ENCODE measurements at regions not wholly inside any gene's neighbourhood (a gene's known extent, or its start where the extent isn't known, plus 50 kb on each side); places are given as distances from the start of the nearest gene placed in this dataset.
"Not testable (repeated sequence)": the region's sequence is repeated elsewhere in the genome, so short reads cannot be mapped to it uniquely, and the experiment has no call there.

- no peak for DNase-seq (ENCODE audit: low read depth)
These were observed 562.2 kb downstream of the GALC start for GRCh38 chr14:87430810-87431209.

GRCh38 chr14:87430214-87430613 is 562.8 kb downstream of the GALC start:
- DNase-seq (ENCODE audit: low read depth): no peak

GRCh38 chr14:87419925-87420324 is 573.1 kb downstream of the GALC start:
- DNase-seq (ENCODE audit: low read depth): no peak

GRCh38 chr14:87411370-87411769 is 581.6 kb downstream of the GALC start:
- DNase-seq (ENCODE audit: low read depth): no peak

GRCh38 chr14:87409393-87409792 is 583.6 kb downstream of the GALC start:
- DNase-seq (ENCODE audit: low read depth): no peak

GRCh38 chr14:87407344-87407743 is 585.6 kb downstream of the GALC start:
- no peak for DNase-seq (ENCODE audit: low read depth)

GRCh38 chr14:87405563-87405962 is 587.4 kb downstream of the GALC start:
- DNase-seq (ENCODE audit: low read depth): no peak

- no peak for DNase-seq (ENCODE audit: low read depth)
These were observed 595.5 kb downstream of the GALC start for GRCh38 chr14:87397499-87397898.

GRCh38 chr14:87391066-87391465 is 601.9 kb downstream of the GALC start:
- no peak for DNase-seq (ENCODE audit: low read depth)

GRCh38 chr14:87388946-87389345 is 604.0 kb downstream of the GALC start:
- DNase-seq (ENCODE audit: low read depth): no peak

GRCh38 chr14:87387806-87388205 is 605.2 kb downstream of the GALC start:
- no peak for DNase-seq (ENCODE audit: low read depth)

- DNase-seq (ENCODE audit: low read depth): no peak
These were observed 606.5 kb downstream of the GALC start for GRCh38 chr14:87386524-87386923.

GRCh38 chr14:87380054-87380453 is 612.9 kb downstream of the GALC start:
- no peak for DNase-seq (ENCODE audit: low read depth)

GRCh38 chr14:87368751-87369150 is 624.2 kb downstream of the GALC start:
- no peak for DNase-seq (ENCODE audit: low read depth)

GRCh38 chr14:87360246-87360645 is 632.7 kb downstream of the GALC start:
- DNase-seq (ENCODE audit: low read depth): not testable (repeated sequence)

- no peak for DNase-seq (ENCODE audit: low read depth)
These were observed 642.0 kb downstream of the GALC start for GRCh38 chr14:87351007-87351406.

GRCh38 chr14:87349921-87350320 is 643.1 kb downstream of the GALC start:
- no peak for DNase-seq (ENCODE audit: low read depth)

GRCh38 chr14:87343652-87344051 is 649.3 kb downstream of the GALC start:
- DNase-seq (ENCODE audit: low read depth): no peak

- no peak for DNase-seq (ENCODE audit: low read depth)
These were observed 657.8 kb downstream of the GALC start for GRCh38 chr14:87334997-87335685.

- no peak for DNase-seq (ENCODE audit: low read depth)
These were observed 661.0 kb downstream of the GALC start for GRCh38 chr14:87331991-87332390.

- DNase-seq (ENCODE audit: low read depth): no peak
These were observed 667.2 kb downstream of the GALC start for GRCh38 chr14:87325741-87326140.

GRCh38 chr14:87323191-87323590 is 669.8 kb downstream of the GALC start:
- no peak for DNase-seq (ENCODE audit: low read depth)

- DNase-seq (ENCODE audit: low read depth): no peak
These were observed 671.4 kb downstream of the GALC start for GRCh38 chr14:87321548-87321947.

GRCh38 chr14:87312894-87313205 is 680.1 kb downstream of the GALC start:
- DNase-seq (ENCODE audit: low read depth): no peak

Data from T follicular helper cell (primary cell).